ENCODE measurements at regions not wholly inside any gene's neighbourhood (a gene's known extent, or its start where the extent isn't known, plus 50 kb on each side); places are given as distances from the start of the nearest gene placed in this dataset.
"Not testable (repeated sequence)": the region's sequence is repeated elsewhere in the genome, so short reads cannot be mapped to it uniquely, and the experiment has no call there.

GRCh38 chr5:173676375-173676774, 59.9 kb upstream of the BOD1 start:
- Histone ChIP-seq H3K4me3 (ENCODE audit: low read depth, low read length) (no peak overlapping the region), H3K36me3 (ENCODE audit: control insufficient read depth, insufficient read depth, low read length) (no peaks in the 10 kb centered on the region), H3K27me3 (ENCODE audit: control insufficient read depth, insufficient read depth, low read length) (no peaks in the 10 kb centered on the region)
- FAIRE-seq (no peak), DNase-seq (ENCODE audit: low read depth) (no peak)
- TF ChIP-seq CTCF (IDR thresholded peaks at IDR 0.05; ENCODE audit: insufficient read depth, low read length, severe bottlenecking) = no peak

GRCh38 chr5:173677125-173677672, 60.7 kb upstream of the BOD1 start:
- H3K4me3 ChIP-seq (ENCODE audit: low read depth, low read length) = no peak overlapping the region
- H3K36me3 ChIP-seq (ENCODE audit: control insufficient read depth, insufficient read depth, low read length) = no peaks in the 10 kb centered on the region
- FAIRE-seq (no peak), DNase-seq (ENCODE audit: low read depth) (no peak)
- no peaks in the 10 kb centered on the region for H3K27me3 ChIP-seq (ENCODE audit: control insufficient read depth, insufficient read depth, low read length)
- TF ChIP-seq CTCF (IDR thresholded peaks at IDR 0.05; ENCODE audit: insufficient read depth, low read length, severe bottlenecking) = no peak

GRCh38 chr5:173679909-173680630, 63.6 kb upstream of the BOD1 start:
- TF ChIP-seq CTCF (IDR thresholded peaks at IDR 0.05; ENCODE audit: insufficient read depth, low read length, severe bottlenecking) = no peak
- FAIRE-seq (no peak), DNase-seq (ENCODE audit: low read depth) (no peak)
- no peaks in the 10 kb centered on the region for H3K36me3 ChIP-seq (ENCODE audit: control insufficient read depth, insufficient read depth, low read length)
- H3K27me3 ChIP-seq (ENCODE audit: control insufficient read depth, insufficient read depth, low read length) = no peaks in the 10 kb centered on the region
- no peak overlapping the region for H3K4me3 ChIP-seq (ENCODE audit: low read depth, low read length)

- DNase-seq (ENCODE audit: low read depth) = no peak
- no peaks in the 10 kb centered on the region for H3K27me3 ChIP-seq (ENCODE audit: control insufficient read depth, insufficient read depth, low read length)
- no peaks in the 10 kb centered on the region for H3K36me3 ChIP-seq (ENCODE audit: control insufficient read depth, insufficient read depth, low read length)
- no peak overlapping the region for H3K4me3 ChIP-seq (ENCODE audit: low read depth, low read length)
- no peak for FAIRE-seq
- no peak for TF ChIP-seq CTCF (IDR thresholded peaks at IDR 0.05; ENCODE audit: insufficient read depth, low read length, severe bottlenecking)
Measured at GRCh38 chr5:173680660-173681242, 64.3 kb upstream of the BOD1 start.

- no peak for FAIRE-seq
- Histone ChIP-seq H3K27me3 (ENCODE audit: control insufficient read depth, insufficient read depth, low read length) (no peaks in the 10 kb centered on the region), H3K4me3 (ENCODE audit: low read depth, low read length) (no peak overlapping the region), H3K36me3 (ENCODE audit: control insufficient read depth, insufficient read depth, low read length) (no peaks in the 10 kb centered on the region)
- DNase-seq (ENCODE audit: low read depth) = no peak
- TF ChIP-seq CTCF (IDR thresholded peaks at IDR 0.05; ENCODE audit: insufficient read depth, low read length, severe bottlenecking) = no peak
Measured at GRCh38 chr5:173682313-173682712, 65.9 kb upstream of the BOD1 start.

- DNase-seq (ENCODE audit: low read depth); H3K4me3 ChIP-seq (ENCODE audit: low read depth, low read length); H3K36me3 ChIP-seq (ENCODE audit: control insufficient read depth, insufficient read depth, low read length); FAIRE-seq; H3K27me3 ChIP-seq (ENCODE audit: control insufficient read depth, insufficient read depth, low read length): not testable (repeated sequence)
Measured at GRCh38 chr5:173684535-173684934, 68.1 kb upstream of the BOD1 start.
